Vagina (tissue), 2 donors: ENCODE measurements at regions not wholly inside any gene's neighbourhood (a gene's known extent, or its start where the extent isn't known, plus 50 kb on each side); places are given as distances from the start of the nearest gene placed in this dataset.

Experiments used
- CTCF ChIP-seq, 3 experiments: fragments of 450-650 bp in 2 of 3; fragments of 200-600 bp in 1 of 3; sonication (generic) in 1 of 3; IDR thresholded peaks; one replicate each; pipeline ENCODE4 v1.5.1; 2017 to 2019; ENCODE audit warnings: antibody characterized with exemption in 3 of 3, mild to moderate bottlenecking in 2 of 3, moderate library complexity in 2 of 3
- POLR2A ChIP-seq, 2 donors: fragments of 450-650 bp; IDR thresholded peaks; one replicate each; pipeline ENCODE4 v1.6.1; 2017; ENCODE audit warnings: antibody characterized with exemption in 2 of 2, mild to moderate bottlenecking in 2 of 2, moderate library complexity in 2 of 2

GRCh38 chr7:68994841-68995240 is 603.4 kb upstream of the AUTS2 start:
- TF ChIP-seq POLR2A (IDR thresholded peaks at IDR 0.05) (no peak), CTCF (IDR thresholded peaks at IDR 0.05) (no peak)
